Pancreas (tissue), 10 donors: ENCODE measurements at regions not wholly inside any gene's neighbourhood (a gene's known extent, or its start where the extent isn't known, plus 50 kb on each side); places are given as distances from the start of the nearest gene placed in this dataset.

ENCODE experiments used
- ATAC-seq, 4 donors: fragments of 200-7000 bp; cut with Tn5 transposase; one replicate each; pipeline versions ENCODE4 v1.8.0 to v1.9.1; 2020; ENCODE audit warnings: mild to moderate bottlenecking in 4 of 4, moderate library complexity in 4 of 4
- DNase-seq, 6 donors: peaks; one replicate each; pipeline ENCODE4 v3.0.0-alpha.2; 2020
- FAIRE-seq: peaks from 2 replicates; lab custom pipeline; 2012; peaks lifted over from hg19 to GRCh38; lab: Jason Lieb, UNC
- H3K27ac ChIP-seq, 4 donors: fragments of 200-600 bp; sonication (generic); 1 replicate in 3 of 4; 2 replicates in 1 of 4; pipeline versions ENCODE4 v1.5.0 to v1.8.0; 2020
- H3K27me3 ChIP-seq, 4 donors: fragments of 200-600 bp; one replicate each; pipeline ENCODE4 v1.8.0; 2021
- H3K36me3 ChIP-seq, 3 donors: fragments of 200-600 bp; sonication (generic) in 1 of 3; one replicate each; pipeline versions ENCODE4 v1.5.0 to v1.8.0; 2020 to 2021
- H3K4me1 ChIP-seq, 3 donors: fragments of 200-600 bp; one replicate each; pipeline ENCODE4 v1.8.0; 2021
- H3K4me3 ChIP-seq, 4 donors: fragments of 200-600 bp; sonication (generic) in 2 of 4; one replicate each; pipeline versions ENCODE4 v1.5.0 to v1.8.0; 2020 to 2021
- H3K9me3 ChIP-seq, 4 donors: fragments of 200-600 bp; one replicate each; pipeline ENCODE4 v1.8.0; 2021
- CTCF ChIP-seq, 4 donors: fragments of 200-600 bp; sonication (generic) in 3 of 4; IDR thresholded peaks; one replicate each; pipeline versions ENCODE4 v1.5.0 to v1.8.0; 2021; ENCODE audit warnings: antibody characterized with exemption in 4 of 4
- WGBS, 2 donors: extraction: QIAGEN DNeasy Blood & Tissue Kit; methylation state at CpG; one replicate each; pipeline ENCODE4 v1.1.7; 2013; 5-methylcytosine and 5-hydroxymethylcytosine counted together
- intact Hi-C, 3 donors: fragments of 100-400 bp; cut with DNase I; formaldehyde crosslinking; loops; one replicate each; pipeline versions ENCODE4 v1.11.1 to v1.14.2; 2022
- donor health status: healthy with polysubstance abuse.
- donor health status: DM: no; HTN: no; CAD: no; lungs with moderate emphysema.
- donor health status: DM: no; HTN: no; CAD: no.
- donor health status: control.
- donor health status: control.
- donor health status: Bipolar disorder and iron deficiency.
- donor health status: DM: yes; HTN: yes; CAD: no.
- donor health status: DM: no; HTN: no; CAD: no.
- donor health status: DM: no; HTN: no; CAD: no.
- donor health status: DM: yes; HTN: yes; CAD: no.

GRCh38 chr16:49910541-49911071 lies 54.7 kb upstream of the ZNF423 start:
- no peaks in the 10 kb centered on the region for H3K4me1 ChIP-seq
- DNase-seq, result peak in 1 of 6 donors; percentile 30
- H3K36me3 ChIP-seq, result no peaks in the 10 kb centered on the region
- no peak for FAIRE-seq
- H3K27me3 ChIP-seq, result no peaks in the 10 kb centered on the region
- no peak overlapping the region for H3K27ac ChIP-seq
- TF ChIP-seq CTCF (IDR thresholded peaks at IDR 0.05), result no peak
- no peak for ATAC-seq
- WGBS, 2 donors, result 84 to 85% methylated on average over 14 of the region's 14 CpGs
- H3K4me3 ChIP-seq, result no peak overlapping the region
- intact Hi-C loops, result loop anchor here in 1 of 3 donors (10.0 kb wide), 1 partner anchor 416 kb away; no protein-coding TSS in a partner anchor
- H3K9me3 ChIP-seq, result no peaks in the 10 kb centered on the region

- Histone ChIP-seq H3K9me3 (no peaks in the 10 kb centered on the region), H3K4me3 (no peak overlapping the region), H3K36me3 (no peaks in the 10 kb centered on the region), H3K27ac (no peak overlapping the region), H3K27me3 (no peaks in the 10 kb centered on the region), H3K4me1 (no peaks in the 10 kb centered on the region)
- 82 to 83% methylated on average over 2 of the region's 2 CpGs for WGBS, 2 donors
- DNase-seq (peak in 1 of 6 donors; percentile 0), ATAC-seq (no peak), FAIRE-seq (no peak)
- intact Hi-C loops, result loop anchor here in 1 of 3 donors (10.0 kb wide), 1 partner anchor 417 kb away; no protein-coding TSS in a partner anchor
- no peak for TF ChIP-seq CTCF (IDR thresholded peaks at IDR 0.05)
Measured at GRCh38 chr16:49911430-49911829, 55.5 kb upstream of the ZNF423 start.

- DNase-seq (no peak), FAIRE-seq (no peak), ATAC-seq (no peak)
- H3K27ac ChIP-seq, result no peak overlapping the region
- H3K36me3 ChIP-seq, result no peaks in the 10 kb centered on the region
- H3K4me1 ChIP-seq, result no peaks in the 10 kb centered on the region
- H3K4me3 ChIP-seq, result no peak overlapping the region
- H3K27me3 ChIP-seq, result no peaks in the 10 kb centered on the region
- intact Hi-C loops, result loop anchor here in 1 of 3 donors (10.0 kb wide), 1 partner anchor 418 kb away; no protein-coding TSS in a partner anchor
- 73 to 83% methylated on average over 4 of the region's 4 CpGs for WGBS, 2 donors
- H3K9me3 ChIP-seq, result no peaks in the 10 kb centered on the region
- TF ChIP-seq CTCF (IDR thresholded peaks at IDR 0.05), result no peak
Measured at GRCh38 chr16:49912721-49913120, 56.8 kb upstream of the ZNF423 start.

- FAIRE-seq (no peak), DNase-seq (no peak), ATAC-seq (no peak)
- Histone ChIP-seq H3K27ac (no peak overlapping the region), H3K27me3 (no peaks in the 10 kb centered on the region), H3K9me3 (no peaks in the 10 kb centered on the region), H3K36me3 (no peaks in the 10 kb centered on the region), H3K4me1 (no peaks in the 10 kb centered on the region), H3K4me3 (no peak overlapping the region)
- WGBS, 2 donors, result 70 to 76% methylated on average over 6 of the region's 6 CpGs
- intact Hi-C loops, result loop anchor here in 1 of 3 donors (10.0 kb wide), 1 partner anchor 419 kb away; no protein-coding TSS in a partner anchor
- no peak for TF ChIP-seq CTCF (IDR thresholded peaks at IDR 0.05)
Measured at GRCh38 chr16:49913720-49914119, 57.8 kb upstream of the ZNF423 start.

GRCh38 chr16:49914657-49915056 lies 58.7 kb upstream of the ZNF423 start:
- no peak overlapping the region for H3K4me3 ChIP-seq
- no peaks in the 10 kb centered on the region for H3K27me3 ChIP-seq
- no peak overlapping the region for H3K27ac ChIP-seq
- FAIRE-seq (no peak), ATAC-seq (no peak), DNase-seq (peak in 1 of 6 donors; percentile 5)
- TF ChIP-seq CTCF (IDR thresholded peaks at IDR 0.05), result no peak
- no peaks in the 10 kb centered on the region for H3K9me3 ChIP-seq
- H3K36me3 ChIP-seq, result no peaks in the 10 kb centered on the region
- intact Hi-C loops, result loop anchor here in 1 of 3 donors (5.0 to 10.0 kb wide), 2 partner anchors 420 to 502 kb away; no protein-coding TSS in a partner anchor
- WGBS, 2 donors, result 47 to 51% methylated on average over 5 of the region's 5 CpGs
- H3K4me1 ChIP-seq, result no peaks in the 10 kb centered on the region
